Esophagus squamous epithelium (tissue), 5 donors: ENCODE measurements at regions not wholly inside any gene's neighbourhood (a gene's known extent, or its start where the extent isn't known, plus 50 kb on each side); places are given as distances from the start of the nearest gene placed in this dataset.

ENCODE experiments used
- DNase-seq: peaks from one replicate; lab custom pipeline; 2025; lab: John Stamatoyannopoulos, UW
- H3K27ac ChIP-seq, 4 donors: fragments of 200-600 bp; sonication (generic); one replicate each; pipeline ENCODE4 v1.5.1; 2016 to 2019; ENCODE audit warnings: mild to moderate bottlenecking in 1 of 4
- H3K27me3 ChIP-seq, 4 donors: fragments of 200-600 bp; sonication (generic); 1 replicate in 3 of 4; 2 replicates in 1 of 4; pipeline versions ENCODE4 v1.5.1 to v1.6.0; 2017 to 2021; ENCODE audit warnings: antibody characterized with exemption in 1 of 4
- H3K36me3 ChIP-seq, 3 donors: fragments of 200-600 bp; sonication (generic); one replicate each; pipeline ENCODE4 v1.5.1; 2016 to 2019
- H3K4me1 ChIP-seq, 3 donors: fragments of 200-600 bp; sonication (generic); one replicate each; pipeline ENCODE4 v1.5.1; 2017 to 2019
- H3K4me3 ChIP-seq, 4 donors: fragments of 200-600 bp; sonication (generic); 1 replicate in 3 of 4; 2 replicates in 1 of 4; pipeline ENCODE4 v1.5.1; 2016 to 2019; ENCODE audit warnings: mild to moderate bottlenecking in 2 of 4, moderate library complexity in 1 of 4
- H3K9me3 ChIP-seq, 3 donors: fragments of 200-600 bp; sonication (generic); one replicate each; pipeline ENCODE4 v1.5.1; 2016 to 2019
- POLR2A ChIP-seq, 4 donors: fragments of 450-650 bp; IDR thresholded peaks; one replicate each; pipeline ENCODE4 v1.6.1; 2017; ENCODE audit warnings: antibody characterized with exemption in 4 of 4, mild to moderate bottlenecking in 4 of 4, moderate library complexity in 3 of 4
- WGBS, 2 donors: methylation state at CpG; one replicate each; pipeline ENCODE4 v1.1.5; 2018; 5-methylcytosine and 5-hydroxymethylcytosine counted together
- intact Hi-C: fragments of 100-400 bp; cut with DNase I; formaldehyde crosslinking; loops from one replicate; pipeline ENCODE4 v1.15.0; 2022
- TF ChIP-seq, protein P1 (sequence below), 6 experiments: fragments of 450-650 bp in 4 of 6; fragments of 200-600 bp in 2 of 6; sonication (generic) in 2 of 6; IDR thresholded peaks; one replicate each; pipeline ENCODE4 v1.5.1; 2016 to 2019; ENCODE audit warnings: antibody characterized with exemption in 6 of 6, mild to moderate bottlenecking in 4 of 6, moderate library complexity in 4 of 6
- donor health status: DM: yes; HTN: yes; CAD: no.

DNA sequence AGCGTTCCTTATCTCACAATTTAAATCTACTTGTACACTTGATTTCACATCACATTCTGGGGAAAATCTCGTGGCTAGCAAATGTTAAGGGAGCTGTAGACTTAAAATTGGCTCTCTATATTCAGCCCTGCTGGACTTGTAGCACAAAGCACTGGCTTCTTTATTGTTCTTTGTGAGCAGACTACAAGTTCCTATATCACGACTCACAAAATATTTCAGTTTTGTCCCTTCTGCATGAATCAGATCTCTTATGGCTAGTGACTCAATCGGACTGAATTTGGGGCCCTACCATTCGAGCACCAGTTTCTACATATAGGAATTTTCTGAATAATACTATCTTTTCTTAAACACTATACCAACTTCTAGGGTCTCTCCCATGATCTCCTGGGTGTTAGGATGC, 390.1 kb downstream of the ADAM29 start:
- intact Hi-C loops: no loop called here
- Histone ChIP-seq H3K4me1 (no peaks in the 10 kb centered on the region), H3K9me3 (no peaks in the 10 kb centered on the region), H3K27ac (no peak overlapping the region), H3K4me3 (no peak overlapping the region), H3K36me3 (no peaks in the 10 kb centered on the region), H3K27me3 (no peaks in the 10 kb centered on the region)
- no peak for DNase-seq
- TF ChIP-seq, protein P1, sequence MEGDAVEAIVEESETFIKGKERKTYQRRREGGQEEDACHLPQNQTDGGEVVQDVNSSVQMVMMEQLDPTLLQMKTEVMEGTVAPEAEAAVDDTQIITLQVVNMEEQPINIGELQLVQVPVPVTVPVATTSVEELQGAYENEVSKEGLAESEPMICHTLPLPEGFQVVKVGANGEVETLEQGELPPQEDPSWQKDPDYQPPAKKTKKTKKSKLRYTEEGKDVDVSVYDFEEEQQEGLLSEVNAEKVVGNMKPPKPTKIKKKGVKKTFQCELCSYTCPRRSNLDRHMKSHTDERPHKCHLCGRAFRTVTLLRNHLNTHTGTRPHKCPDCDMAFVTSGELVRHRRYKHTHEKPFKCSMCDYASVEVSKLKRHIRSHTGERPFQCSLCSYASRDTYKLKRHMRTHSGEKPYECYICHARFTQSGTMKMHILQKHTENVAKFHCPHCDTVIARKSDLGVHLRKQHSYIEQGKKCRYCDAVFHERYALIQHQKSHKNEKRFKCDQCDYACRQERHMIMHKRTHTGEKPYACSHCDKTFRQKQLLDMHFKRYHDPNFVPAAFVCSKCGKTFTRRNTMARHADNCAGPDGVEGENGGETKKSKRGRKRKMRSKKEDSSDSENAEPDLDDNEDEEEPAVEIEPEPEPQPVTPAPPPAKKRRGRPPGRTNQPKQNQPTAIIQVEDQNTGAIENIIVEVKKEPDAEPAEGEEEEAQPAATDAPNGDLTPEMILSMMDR (IDR thresholded peaks at IDR 0.05): no peak
- no peak for TF ChIP-seq POLR2A (IDR thresholded peaks at IDR 0.05)
- 57 to 64% methylated on average over 5 of the region's 5 CpGs for WGBS, 2 donors

- Histone ChIP-seq H3K36me3 (no peaks in the 10 kb centered on the region), H3K9me3 (no peaks in the 10 kb centered on the region), H3K27ac (no peak overlapping the region), H3K4me1 (no peaks in the 10 kb centered on the region), H3K27me3 (no peaks in the 10 kb centered on the region), H3K4me3 (no peak overlapping the region)
- 57 to 64% methylated on average over 3 of the region's 3 CpGs for WGBS, 2 donors
- no peak for TF ChIP-seq POLR2A (IDR thresholded peaks at IDR 0.05)
- TF ChIP-seq, protein P1 (IDR thresholded peaks at IDR 0.05): no peak
- DNase-seq: no peak
- intact Hi-C loops: no loop called here
Measured at GRCh38 chr4:175309041-175309440, 390.9 kb downstream of the ADAM29 start.

- Histone ChIP-seq H3K4me1 (no peaks in the 10 kb centered on the region), H3K36me3 (no peaks in the 10 kb centered on the region), H3K9me3 (no peaks in the 10 kb centered on the region), H3K27me3 (no peaks in the 10 kb centered on the region), H3K4me3 (no peak overlapping the region), H3K27ac (no peak overlapping the region)
- no peak for DNase-seq
- no peak for TF ChIP-seq POLR2A (IDR thresholded peaks at IDR 0.05)
- TF ChIP-seq, protein P1 (IDR thresholded peaks at IDR 0.05): no peak
- WGBS, 2 donors: 80 to 87% methylated on average over 5 of the region's 5 CpGs
- intact Hi-C loops: no loop called here
Measured at GRCh38 chr4:175325230-175325629, 407.1 kb downstream of the ADAM29 start.

- intact Hi-C loops: no loop called here
- 69 to 70% methylated on average over 3 of the region's 3 CpGs for WGBS, 2 donors
- H3K9me3 ChIP-seq: no peaks in the 10 kb centered on the region
- no peaks in the 10 kb centered on the region for H3K4me1 ChIP-seq
- H3K27ac ChIP-seq: no peak overlapping the region
- no peak overlapping the region for H3K4me3 ChIP-seq
- no peaks in the 10 kb centered on the region for H3K36me3 ChIP-seq
- no peak for DNase-seq
- H3K27me3 ChIP-seq: no peaks in the 10 kb centered on the region
- TF ChIP-seq POLR2A (IDR thresholded peaks at IDR 0.05): no peak
- TF ChIP-seq, protein P1 (IDR thresholded peaks at IDR 0.05): no peak
Measured at GRCh38 chr4:175326796-175327195, 408.6 kb downstream of the ADAM29 start.

GRCh38 chr4:175330236-175330635, 412.1 kb downstream of the ADAM29 start:
- DNase-seq: no peak
- Histone ChIP-seq H3K4me3 (no peak overlapping the region), H3K4me1 (no peaks in the 10 kb centered on the region), H3K9me3 (no peaks in the 10 kb centered on the region), H3K27ac (no peak overlapping the region), H3K27me3 (no peaks in the 10 kb centered on the region), H3K36me3 (no peaks in the 10 kb centered on the region)
- intact Hi-C loops: no loop called here
- no peak for TF ChIP-seq POLR2A (IDR thresholded peaks at IDR 0.05)
- TF ChIP-seq, protein P1 (IDR thresholded peaks at IDR 0.05): no peak
- WGBS, 2 donors: 88 to 94% methylated on average over 2 of the region's 2 CpGs
